NOMO-1 treated with dmso at 0.1 percent for 144 hours (cell line): ENCODE measurements at regions not wholly inside any gene's neighbourhood (a gene's known extent, or its start where the extent isn't known, plus 50 kb on each side); places are given as distances from the start of the nearest gene placed in this dataset.

Source experiments
- DNase-seq: peaks from one replicate; lab custom pipeline; 2025; ENCODE audit not compliant: unreplicated experiment; lab: John Stamatoyannopoulos, UW

DNA sequence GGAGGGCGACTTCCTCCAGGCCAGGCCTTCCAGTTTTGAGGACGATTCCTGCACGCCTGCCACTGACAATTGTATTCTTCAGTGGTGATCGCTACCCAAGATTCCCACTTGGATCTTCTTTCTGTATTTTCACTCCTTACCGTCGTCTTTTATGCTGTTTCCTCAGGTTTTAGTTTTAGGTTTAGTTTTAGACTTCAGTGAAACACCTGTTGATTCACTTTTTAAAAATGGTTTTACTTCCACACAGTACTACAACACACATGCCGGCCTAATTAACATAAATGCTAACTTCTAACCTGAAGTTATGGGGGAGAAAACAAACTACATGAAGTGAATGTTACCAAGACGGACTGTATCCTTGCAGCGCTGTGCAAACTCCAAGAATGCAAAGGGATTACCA lies 530.6 kb upstream of the MGMT start:
- no peak for DNase-seq

DNA sequence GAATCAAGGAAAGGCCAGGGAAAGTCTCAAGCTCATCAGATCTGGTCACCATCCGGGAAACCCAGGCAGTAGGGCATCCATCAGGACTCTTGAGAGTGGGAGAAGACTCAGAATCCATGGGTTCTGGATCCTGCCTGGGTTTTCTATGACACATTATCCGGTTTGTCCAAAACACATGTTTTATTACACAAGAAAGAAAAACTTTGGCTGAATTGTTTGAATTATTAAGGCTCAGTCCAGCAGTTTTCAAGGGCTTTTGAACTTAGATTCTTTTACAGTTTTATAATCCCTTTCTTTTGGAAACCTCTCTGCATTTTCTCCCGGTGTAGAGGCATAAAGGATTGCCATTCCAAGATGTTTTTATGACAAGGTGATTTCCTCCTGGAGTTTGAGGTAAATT lies 528.5 kb upstream of the MGMT start:
- no peak for DNase-seq

DNA sequence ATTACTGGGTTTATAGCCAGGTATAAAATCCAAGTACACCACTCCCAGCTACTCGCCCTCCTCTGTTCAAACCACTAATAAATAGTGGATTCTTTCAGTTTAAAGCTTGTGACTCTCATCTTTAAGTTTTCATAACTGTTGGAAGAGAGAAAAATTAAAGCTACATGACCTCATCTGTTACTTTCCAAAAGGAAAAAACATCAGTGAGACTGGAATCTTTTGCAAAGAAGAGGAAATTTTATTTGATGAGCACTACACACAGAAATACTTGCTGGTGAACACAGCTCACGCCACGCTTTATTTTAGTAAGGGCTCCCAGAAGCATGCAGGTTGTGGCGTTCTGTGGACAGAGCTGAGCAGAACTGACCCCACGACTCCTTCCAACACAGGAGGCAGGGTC lies 527.0 kb upstream of the MGMT start:
- no peak for DNase-seq

DNA sequence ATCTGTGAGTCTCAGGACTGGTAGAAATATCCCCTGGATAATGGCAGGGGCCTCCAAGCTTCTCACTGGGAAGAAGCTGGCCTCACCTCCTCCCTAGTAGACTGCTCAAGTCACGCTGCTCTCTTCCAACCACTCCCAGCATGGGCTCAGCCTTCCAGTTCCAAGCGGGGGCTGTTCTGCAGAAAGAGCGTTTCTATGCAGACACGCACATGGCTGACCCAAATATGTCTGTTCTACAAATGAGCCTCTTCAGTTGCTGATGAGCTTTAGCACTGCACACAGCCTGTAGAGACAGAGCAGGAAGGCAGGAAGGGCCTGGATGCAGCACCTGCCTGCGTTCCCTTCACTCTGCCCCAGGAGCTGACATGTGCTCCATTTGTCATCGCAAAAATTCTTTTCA lies 523.9 kb upstream of the MGMT start:
- DNase-seq: no peak

DNA sequence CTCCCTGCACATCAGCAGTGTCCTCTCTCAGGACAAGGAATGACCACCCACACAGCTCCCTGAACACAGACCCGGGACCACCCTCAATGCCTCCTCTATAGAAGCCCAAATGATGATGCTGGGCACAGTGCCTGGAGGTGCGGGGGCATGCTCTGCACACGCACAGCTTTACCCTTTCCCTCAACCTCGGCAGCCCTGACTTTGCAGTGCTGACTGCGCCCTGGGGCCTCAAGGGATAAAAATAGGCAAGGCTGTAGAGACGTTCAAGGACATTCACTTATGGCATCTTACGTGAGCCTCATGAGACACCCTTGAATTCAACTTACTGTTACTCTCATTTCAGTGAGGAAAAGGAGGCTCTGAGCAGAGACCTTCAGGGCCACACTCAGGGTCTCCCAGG lies 521.6 kb upstream of the MGMT start:
- DNase-seq: no peak

DNA sequence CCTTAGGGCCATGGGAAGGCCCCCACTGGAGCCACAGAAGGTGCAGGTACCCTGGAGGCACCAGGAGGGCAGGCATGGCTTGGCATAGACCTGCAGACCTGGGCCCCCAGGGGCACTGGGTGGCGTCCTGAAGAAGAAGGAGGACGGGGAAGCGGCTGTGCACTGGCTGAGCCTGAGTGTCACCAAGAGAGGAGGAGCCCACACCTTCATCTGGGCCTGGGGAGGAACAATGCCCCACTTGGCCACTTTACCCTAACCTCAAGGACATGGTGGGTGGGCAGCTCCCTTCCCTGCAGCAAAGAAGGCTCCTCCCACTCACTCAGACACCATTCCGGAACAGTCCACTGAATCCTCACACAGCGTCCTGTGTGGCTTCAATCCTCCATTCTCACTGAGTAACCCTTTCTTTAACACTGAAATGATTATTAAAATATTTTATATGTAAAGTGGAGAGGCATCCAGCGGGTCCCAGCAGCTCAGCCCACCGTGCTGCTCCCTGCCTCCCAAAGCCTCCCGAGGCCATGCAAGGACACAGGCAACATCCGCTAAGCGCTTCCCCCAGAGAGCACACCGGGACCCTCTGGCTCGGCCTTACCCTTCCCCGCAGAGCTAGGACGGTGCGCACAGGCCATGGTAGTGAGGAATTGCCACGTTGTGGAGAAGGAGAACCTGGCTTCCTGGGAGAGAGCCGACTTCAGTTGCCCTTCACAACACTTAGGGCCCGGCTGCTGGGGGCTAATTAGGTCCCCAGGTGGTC lies 516.7 kb upstream of the MGMT start:
- no peak for DNase-seq

DNA sequence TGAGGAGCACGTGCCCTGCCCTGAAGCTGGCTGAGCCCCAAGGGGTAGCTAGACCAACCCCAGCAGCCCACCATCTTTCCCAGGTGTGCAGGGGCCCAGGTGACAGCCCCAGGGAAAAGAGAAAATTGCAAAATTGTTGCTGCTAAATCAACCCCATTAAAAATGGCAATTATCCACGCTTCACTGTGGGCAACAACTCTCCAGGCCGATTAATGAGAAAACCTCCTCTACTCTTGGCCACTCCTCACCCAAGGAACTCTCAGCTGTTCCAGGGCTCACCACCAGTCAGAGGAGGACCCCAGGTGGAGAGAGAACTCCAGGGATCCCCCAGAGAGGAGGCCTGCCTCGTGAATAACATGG lies 516.1 kb upstream of the MGMT start:
- no peak for DNase-seq

DNA sequence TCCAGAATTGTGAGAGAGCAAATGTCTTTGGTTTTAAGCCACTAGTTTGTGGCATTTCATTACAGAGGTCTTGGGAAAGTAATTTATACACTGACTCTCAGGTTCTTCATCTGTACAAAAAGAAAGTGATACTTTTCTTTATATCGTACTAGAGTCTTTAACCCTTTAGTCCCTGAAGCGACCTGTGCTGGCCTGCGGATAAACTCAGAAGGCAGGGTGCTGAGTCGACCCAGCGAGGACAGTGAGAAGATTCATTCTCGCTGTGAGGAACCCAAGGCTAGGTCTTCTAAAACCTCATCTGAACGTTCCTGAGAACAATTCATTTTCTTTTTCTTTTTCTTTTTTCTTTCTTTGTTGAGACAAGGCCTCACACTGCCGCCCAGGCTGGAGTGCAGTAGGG lies 514.2 kb upstream of the MGMT start:
- DNase-seq: no peak

DNA sequence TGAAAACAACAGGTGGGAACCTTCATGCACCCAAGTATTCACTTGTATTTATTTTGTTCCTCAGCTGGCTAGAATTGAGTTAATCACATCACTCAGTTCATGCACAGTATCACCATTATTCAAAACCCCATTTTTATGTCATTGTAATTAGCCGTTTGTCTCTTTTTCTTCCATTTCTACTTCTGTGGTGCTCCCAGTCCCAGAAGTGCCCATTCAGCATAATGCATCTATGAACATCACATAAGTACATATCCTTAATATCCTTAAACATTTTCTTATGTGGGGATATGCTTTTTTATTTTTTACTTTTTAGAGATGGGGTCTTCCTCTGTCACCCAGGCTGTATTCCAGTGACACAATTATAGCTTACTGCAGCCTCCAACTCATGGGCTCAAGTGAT lies 510.9 kb upstream of the MGMT start:
- no peak for DNase-seq

DNA sequence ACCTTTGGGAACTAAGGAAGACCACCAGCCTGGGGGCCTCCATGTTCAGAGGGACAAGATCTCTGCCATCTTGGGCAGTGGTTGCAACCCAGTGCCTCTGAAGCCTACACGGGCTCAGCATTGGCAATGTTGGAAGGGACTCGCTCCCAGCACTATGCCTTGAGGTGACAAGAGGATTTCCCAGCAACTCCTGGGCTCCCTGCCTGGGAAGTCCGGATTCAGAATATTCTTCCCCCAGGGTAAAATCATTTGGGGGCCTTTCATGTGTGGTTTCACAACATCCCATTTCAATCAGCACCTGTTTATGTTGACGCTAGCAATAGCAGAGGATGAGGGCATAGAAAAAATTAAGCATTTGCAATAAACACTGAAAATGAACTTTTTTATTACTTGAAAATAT lies 509.8 kb upstream of the MGMT start:
- DNase-seq: no peak

DNA sequence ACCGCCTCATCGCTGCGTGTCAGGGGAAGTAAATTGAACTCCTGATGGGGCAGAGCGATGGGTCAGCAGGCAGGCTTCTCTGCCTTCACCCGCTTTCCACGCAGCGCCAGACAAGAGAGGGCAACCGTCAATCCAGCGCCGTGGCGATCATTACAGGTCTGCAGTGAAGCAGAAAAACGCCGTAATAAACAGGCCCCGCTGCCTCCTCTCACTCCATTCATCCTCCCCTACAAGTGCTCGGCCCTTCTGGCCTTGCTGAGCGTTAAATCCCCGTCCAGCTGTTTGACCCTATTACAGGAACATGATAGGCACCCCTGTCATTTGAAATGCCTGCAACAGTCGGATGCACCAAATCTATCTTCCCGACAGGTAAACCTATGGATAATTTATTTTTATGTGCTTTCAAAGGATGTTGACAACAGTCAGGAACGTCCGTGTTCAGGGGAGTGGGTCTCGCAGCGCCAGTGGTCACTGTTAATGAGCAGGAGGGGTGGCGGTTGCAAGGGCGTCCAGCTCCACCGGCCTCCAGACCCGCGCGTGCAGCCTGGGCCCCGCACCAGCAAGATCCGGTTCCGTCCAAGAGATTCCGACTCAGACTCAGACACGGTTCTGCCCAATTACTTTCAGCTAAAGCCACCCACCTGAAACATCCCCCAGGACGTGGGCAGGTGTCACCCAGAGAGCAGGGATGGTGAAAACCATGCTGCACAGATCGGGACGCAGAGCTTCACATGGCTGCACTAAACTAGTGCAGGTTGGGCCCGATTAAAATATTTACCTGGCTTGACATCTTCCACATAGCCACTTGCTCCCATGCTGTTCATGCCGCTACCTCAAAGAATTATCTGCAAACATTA lies 508.0 kb upstream of the MGMT start:
- no peak for DNase-seq

DNA sequence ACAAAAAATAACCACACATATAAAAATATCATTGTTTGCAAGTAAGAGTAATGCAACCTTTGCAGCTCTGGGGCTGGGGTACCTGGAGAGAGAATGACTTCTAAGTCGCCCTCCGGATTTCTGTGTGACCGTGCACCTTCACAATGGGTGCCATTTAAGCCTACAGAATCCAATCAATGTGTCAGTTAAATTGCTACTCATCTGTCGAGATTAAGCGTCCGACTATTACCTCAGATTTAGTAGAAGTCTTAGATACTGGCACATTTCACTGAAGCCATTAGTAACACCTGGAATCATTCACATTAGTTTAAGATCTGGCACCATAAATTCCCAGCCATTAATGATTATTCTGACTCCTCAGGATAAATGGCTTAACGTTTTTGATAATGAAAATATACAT lies 507.3 kb upstream of the MGMT start:
- no peak for DNase-seq

DNA sequence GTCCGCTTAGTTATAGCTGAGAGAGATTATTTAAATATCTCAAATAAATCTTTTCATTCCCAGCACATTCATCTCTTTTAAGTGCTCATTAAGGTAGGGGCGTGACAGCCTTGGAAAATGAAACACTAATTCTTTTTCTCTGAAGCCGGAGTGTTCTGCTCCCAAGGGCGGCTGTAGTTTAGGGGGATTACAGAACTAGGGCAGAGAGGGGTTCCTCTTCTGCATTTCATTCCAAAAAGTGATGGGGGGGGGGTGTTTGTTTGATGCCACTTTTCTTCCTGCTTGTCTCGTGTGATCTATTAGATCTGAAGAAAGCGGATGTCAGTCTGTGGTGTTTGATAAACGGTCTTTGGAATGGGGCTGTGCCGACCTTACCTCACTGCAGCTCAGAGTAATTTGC lies 506.5 kb upstream of the MGMT start:
- no peak for DNase-seq

DNA sequence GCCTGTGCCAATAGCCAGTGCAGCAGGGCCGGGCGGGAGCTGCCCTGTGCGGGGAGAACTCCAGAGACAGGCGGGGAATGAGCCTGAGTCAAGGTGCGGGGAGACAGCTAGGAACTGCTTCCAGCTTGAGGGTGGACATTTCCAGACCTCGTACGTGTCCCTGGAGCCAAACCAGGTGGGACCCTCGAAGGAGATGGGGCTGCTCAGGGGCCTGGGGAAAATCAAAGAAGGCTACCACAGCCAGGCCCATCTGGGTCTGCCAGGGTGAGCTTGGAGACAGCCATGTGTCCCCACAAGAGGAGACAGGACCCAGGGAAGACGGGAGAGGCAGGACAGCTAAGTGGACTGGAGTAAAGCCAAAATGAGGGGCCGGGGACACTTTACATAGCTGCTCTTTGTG lies 504.9 kb upstream of the MGMT start:
- DNase-seq: no peak

DNA sequence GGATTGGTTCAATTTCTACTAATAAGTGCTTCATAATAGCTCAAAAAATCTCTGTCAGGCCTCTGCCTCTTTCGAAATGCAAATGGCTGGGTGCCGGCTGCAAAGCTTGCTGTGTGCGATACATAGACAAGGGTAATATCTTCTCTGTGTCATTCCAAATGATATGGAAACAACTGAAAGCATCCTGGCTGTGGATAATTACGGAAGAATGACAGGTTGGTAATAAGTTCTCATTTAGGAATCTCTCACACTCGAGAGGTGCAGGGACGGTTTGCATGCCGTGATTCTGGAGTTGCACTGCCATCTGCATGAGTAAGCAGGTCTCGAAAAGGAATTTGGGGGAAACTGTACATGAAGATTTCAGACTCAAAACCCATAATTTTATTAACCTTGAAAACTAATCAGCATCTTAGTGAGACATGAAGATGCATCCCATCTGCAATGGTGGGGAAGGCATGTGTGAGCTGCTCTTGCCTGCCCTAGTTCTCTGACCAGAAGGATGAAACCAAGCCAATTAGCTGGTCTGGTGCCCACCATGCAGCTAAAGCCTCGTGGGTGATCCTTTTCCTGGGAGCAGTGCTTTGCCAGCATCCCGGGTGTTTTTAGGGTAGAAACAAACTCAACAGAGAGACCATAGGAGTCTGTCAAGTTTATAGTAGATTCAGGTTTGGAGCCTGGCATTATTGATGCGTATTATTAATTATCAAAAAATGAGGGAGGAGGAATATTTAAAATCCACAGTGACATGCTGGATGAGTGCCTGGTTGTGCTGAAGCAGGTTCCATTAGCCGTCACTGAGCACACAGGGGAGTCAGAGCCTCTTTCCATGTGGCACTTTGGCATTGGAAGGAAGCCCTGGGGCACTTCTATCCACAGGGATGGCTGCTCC lies 503.6 kb upstream of the MGMT start:
- no peak for DNase-seq

DNA sequence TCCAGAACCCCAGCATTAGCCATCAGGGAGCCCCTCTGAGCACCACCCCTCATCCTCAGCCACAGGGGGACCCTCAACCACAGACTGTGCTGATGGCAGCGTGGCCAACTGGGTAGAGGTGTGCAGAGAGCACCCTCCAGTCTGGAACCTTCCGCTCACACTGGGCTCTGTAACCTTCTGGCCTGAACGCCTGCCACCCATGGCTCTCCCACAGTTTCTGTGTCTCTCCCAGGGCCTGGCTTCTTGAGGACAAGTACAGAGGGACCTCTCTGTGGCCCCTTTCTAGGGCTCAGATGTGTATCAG lies 503.0 kb upstream of the MGMT start:
- DNase-seq: no peak

DNA sequence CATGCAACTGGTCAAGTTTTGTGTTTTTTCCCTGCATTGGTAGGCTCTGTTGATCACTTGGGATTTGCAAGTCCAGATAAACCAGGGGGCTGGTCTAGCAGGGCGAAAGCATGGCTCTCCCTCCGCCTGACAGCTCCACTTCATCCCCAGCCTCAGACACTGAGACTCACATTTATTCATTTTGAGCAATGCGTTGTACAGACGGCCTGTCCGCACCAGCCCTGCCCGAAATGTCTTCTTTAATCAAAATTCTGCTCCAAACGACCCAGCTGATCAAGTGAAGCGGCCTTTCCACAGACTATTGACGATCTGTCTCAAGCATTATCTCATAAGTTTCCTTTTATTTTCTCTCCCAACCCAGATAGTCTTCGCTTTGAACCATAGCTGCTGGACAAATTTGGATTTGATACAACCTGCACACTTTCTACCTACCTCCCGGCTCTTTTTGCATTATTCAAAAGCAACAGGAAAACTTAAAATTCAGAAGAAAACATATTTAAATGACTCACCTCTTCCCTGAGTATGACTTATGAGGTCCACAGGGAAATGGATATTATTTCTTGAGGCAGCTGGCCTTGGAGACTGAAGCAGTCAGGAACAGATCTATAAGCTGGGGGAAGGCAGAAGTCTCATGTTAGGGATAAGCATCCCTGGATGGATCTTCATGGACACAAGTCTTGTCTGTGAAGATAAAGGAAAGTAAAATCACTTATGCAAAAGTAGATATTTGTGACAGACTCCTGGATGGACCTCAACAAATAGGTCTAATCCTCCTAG lies 498.9 kb upstream of the MGMT start:
- DNase-seq: no peak

DNA sequence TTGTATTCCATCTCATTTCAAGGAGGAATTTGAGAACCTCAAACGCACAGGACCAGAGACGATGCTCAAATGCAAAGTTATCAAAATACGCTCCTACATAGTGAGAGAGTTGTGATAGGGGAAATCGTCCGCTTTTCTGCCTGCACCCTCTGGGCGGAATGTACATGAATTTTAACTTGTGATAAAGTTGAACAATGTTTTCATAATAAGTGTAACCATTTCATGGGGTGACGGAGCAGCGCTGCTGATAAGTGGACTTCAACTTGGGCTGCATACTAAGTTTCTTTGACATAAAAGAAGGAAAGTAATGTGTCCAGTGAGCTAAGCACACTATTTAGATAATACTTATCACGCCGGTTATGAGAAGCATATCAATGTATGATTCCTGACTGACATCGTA lies 497.5 kb upstream of the MGMT start:
- no peak for DNase-seq

DNA sequence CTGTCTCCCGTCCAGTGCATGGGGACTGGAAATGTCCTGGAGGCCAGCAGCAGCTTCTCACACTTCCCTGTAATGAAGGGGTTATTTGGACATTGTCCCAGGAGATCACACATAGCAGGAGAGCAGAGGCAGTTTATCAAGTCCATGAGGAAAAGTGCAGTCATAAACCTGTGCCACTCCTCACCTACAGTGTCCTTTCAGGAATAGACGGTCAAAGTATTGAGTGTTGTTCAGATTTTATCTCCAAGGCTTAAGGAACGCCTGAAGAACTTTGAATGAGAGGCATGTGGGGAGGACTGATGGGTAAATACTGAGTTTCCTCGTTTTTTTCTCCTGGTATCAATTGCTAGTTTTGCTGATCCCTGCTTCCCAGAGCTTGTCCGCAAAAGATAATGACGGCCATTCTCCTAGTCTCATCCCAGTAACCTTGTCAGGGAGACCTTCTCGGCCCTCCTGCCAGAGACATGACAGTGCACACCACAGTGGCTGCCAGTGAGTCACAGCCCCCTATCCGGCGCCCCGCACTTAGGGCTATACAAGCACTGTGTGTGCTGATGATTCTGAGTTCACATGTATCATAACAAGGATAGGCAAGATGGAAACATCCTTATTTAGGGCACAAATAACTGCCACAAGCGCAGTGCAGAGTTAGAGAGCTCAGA lies 495.5 kb upstream of the MGMT start:
- DNase-seq: no peak

DNA sequence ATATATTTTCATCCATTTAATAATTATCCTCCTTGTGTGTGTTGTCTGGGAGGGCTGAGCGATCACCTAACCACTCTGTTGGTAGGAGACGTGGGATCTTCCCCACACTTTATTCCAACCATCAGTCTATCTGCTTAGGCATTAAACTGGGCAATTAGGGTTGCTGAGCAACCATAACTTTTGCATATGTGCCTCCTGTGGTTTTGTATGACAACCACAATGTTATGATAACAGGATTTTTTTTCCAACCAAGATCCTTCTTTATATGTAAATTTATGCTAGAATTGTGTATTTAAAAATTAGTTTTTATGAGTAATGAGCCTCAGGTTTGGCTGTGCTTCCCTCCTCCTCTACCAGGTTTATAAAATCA lies 495.0 kb upstream of the MGMT start:
- no peak for DNase-seq

DNA sequence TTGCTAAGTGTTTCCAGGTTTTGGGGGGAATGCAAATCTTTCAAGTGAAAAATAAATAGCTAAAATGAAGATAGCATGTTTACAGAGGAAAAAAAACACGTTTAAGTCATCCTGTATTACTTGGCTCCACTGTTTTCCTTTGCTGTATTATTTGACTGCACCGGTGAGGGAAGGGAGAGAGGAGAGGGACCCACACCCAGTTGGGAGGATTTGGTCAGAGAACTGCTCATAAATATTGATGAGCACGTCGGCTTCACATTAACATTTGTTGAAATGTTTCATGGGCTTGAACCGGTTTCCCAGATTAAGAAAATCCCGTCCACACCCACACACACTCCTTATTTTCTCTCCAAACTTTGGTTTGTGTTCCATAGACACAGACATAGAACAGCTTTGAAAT lies 493.8 kb upstream of the MGMT start:
- DNase-seq: no peak
